IMR-90 (cell line): ENCODE measurements at regions not wholly inside any gene's neighbourhood (a gene's known extent, or its start where the extent isn't known, plus 50 kb on each side); places are given as distances from the start of the nearest gene placed in this dataset.

Experiments
- ATAC-seq: fragments of 200-7000 bp; cut with Tn5 transposase; 2 replicates; pipeline ENCODE4 v1.9.1; 2020; ENCODE audit warnings: low read depth, mild to moderate bottlenecking, moderate library complexity
- BruUV-seq: library from RNA; stranded (reverse); fragments of 400-500 nt; replicated peaks from 2 replicates; lab custom pipeline; 2021; lab: Mats Ljungman, UMichigan
- CTCF ChIA-PET: fragments of 300-600 bp; formaldehyde crosslinking; extraction: SDS; loops from one replicate; lab custom pipeline; 2021; ENCODE audit warnings: antibody characterized with exemption; lab: Yijun Ruan, JAX
- POLR2A ChIA-PET: fragments of 300-600 bp; sonication (Branson Sonifier 250); formaldehyde crosslinking; loops from one replicate; lab custom pipeline; 2022; ENCODE audit warnings: antibody characterized with exemption; ENCODE audit not compliant: unreplicated experiment; lab: Charles Lee
- DNase-seq: peaks from one replicate; pipeline ENCODE4 v3.0.0; 2013
- H2AFZ ChIP-seq: replicated peaks from 2 replicates; pipeline ENCODE3; 2013; ENCODE audit warnings: low read length, mild to moderate bottlenecking; ENCODE audit not compliant: poor library complexity
- H2AK5ac ChIP-seq: 2 replicates; pipeline ENCODE4 v1.6.1; 2013; ENCODE audit warnings: low read depth, low read length, inconsistent platforms
- H2AK9ac ChIP-seq: replicated peaks from 2 replicates; pipeline ENCODE3; 2013; ENCODE audit warnings: mild to moderate bottlenecking, low read depth, low read length, moderate library complexity; ENCODE audit not compliant: poor library complexity
- H2BK120ac ChIP-seq: 2 replicates; pipeline ENCODE4 v1.6.1; 2013; ENCODE audit warnings: low read depth, low read length, inconsistent platforms
- H2BK15ac ChIP-seq: 3 replicates; pipeline ENCODE4 v1.6.1; 2013; ENCODE audit warnings: low read depth, low read length, inconsistent platforms
- H2BK20ac ChIP-seq: 2 replicates; pipeline ENCODE4 v1.6.1; 2013; ENCODE audit warnings: low read depth, mild to moderate bottlenecking, inconsistent platforms, low read length, moderate library complexity
- H2BK5ac ChIP-seq: 2 replicates; pipeline ENCODE4 v1.6.1; 2013; ENCODE audit warnings: mild to moderate bottlenecking, low read depth, low read length, inconsistent platforms; ENCODE audit not compliant: poor library complexity, severe bottlenecking
- H3K14ac ChIP-seq: replicated peaks from 2 replicates; pipeline ENCODE4 v1.6.1; 2013; ENCODE audit warnings: low read depth, low read length, inconsistent platforms
- H3K18ac ChIP-seq: 2 replicates; pipeline ENCODE4 v1.6.1; 2013; ENCODE audit warnings: low read depth, low read length, control low read depth
- H3K23ac ChIP-seq: 2 replicates; pipeline ENCODE4 v1.6.1; 2013; ENCODE audit warnings: low read depth, low read length, inconsistent platforms
- H3K27ac ChIP-seq: 2 replicates; pipeline ENCODE4 v1.5.1; 2013; ENCODE audit warnings: mild to moderate bottlenecking, control low read depth, low read length; ENCODE audit not compliant: insufficient read depth
- H3K27me3 ChIP-seq: 2 replicates; pipeline ENCODE4 v1.6.1; 2013; ENCODE audit warnings: low read length; ENCODE audit not compliant: control insufficient read depth, insufficient read depth
- H3K36me3 ChIP-seq: 2 replicates; pipeline ENCODE4 v1.6.1; 2013; ENCODE audit warnings: low read length, mixed read lengths; ENCODE audit not compliant: control insufficient read depth, insufficient read depth
- H3K4ac ChIP-seq: 2 replicates; pipeline ENCODE4 v1.6.1; 2013; ENCODE audit warnings: low read depth, low read length, inconsistent platforms
- H3K4me1 ChIP-seq: 2 replicates; pipeline ENCODE4 v1.6.1; 2013; ENCODE audit warnings: low read length, mixed read lengths; ENCODE audit not compliant: control insufficient read depth, insufficient read depth
- H3K4me2 ChIP-seq: 2 replicates; pipeline ENCODE4 v1.6.1; 2013; ENCODE audit warnings: low read depth, mild to moderate bottlenecking, control low read depth, low read length, moderate library complexity
- H3K4me3 ChIP-seq: 2 replicates; pipeline ENCODE4 v1.5.1; 2013; ENCODE audit warnings: low read depth, mild to moderate bottlenecking, control low read depth, low read length, moderate library complexity; ENCODE audit not compliant: insufficient read depth
- H3K56ac ChIP-seq: 2 replicates; pipeline ENCODE4 v1.6.1; 2013; ENCODE audit warnings: low read length, inconsistent platforms; ENCODE audit not compliant: insufficient read depth; ENCODE audit errors: extremely low read depth
- H3K79me1 ChIP-seq, 2 experiments: 2 replicates each; pipeline ENCODE4 v1.6.1; 2013; ENCODE audit warnings: low read length in 2 of 2, inconsistent platforms in 1 of 2, low read depth in 1 of 2
- H3K9ac ChIP-seq: 2 replicates; pipeline ENCODE4 v1.6.1; 2013; ENCODE audit warnings: low read depth, low read length, control low read depth
- H3K9me1 ChIP-seq: 2 replicates; pipeline ENCODE4 v1.6.1; 2013; ENCODE audit warnings: low read length, inconsistent platforms; ENCODE audit not compliant: insufficient read depth
- H3K9me3 ChIP-seq: 2 replicates; pipeline ENCODE4 v1.6.1; 2013; ENCODE audit warnings: low read length; ENCODE audit not compliant: control insufficient read depth, insufficient read depth
- H4K20me1 ChIP-seq: 2 replicates; pipeline ENCODE4 v1.6.1; 2013; ENCODE audit warnings: low read length, inconsistent platforms; ENCODE audit not compliant: insufficient read depth
- H4K5ac ChIP-seq: 2 replicates; pipeline ENCODE4 v1.6.1; 2013; ENCODE audit warnings: mild to moderate bottlenecking, low read depth, low read length, control low read depth
- H4K8ac ChIP-seq, 2 experiments: 2 replicates each; pipeline ENCODE4 v1.6.1; 2013; ENCODE audit warnings: low read depth in 2 of 2, low read length in 2 of 2, control low read depth in 1 of 2, inconsistent platforms in 1 of 2
- H4K91ac ChIP-seq: 2 replicates; pipeline ENCODE4 v1.6.1; 2013; ENCODE audit warnings: low read depth, low read length, inconsistent platforms; ENCODE audit not compliant: insufficient read depth
- BHLHE40 ChIP-seq: fragments of 150-350 bp; IDR thresholded peaks from 2 replicates; pipeline ENCODE4 v1.6.1; 2016; ENCODE audit warnings: mild to moderate bottlenecking, low read depth, low read length
- CEBPB ChIP-seq: IDR thresholded peaks from 2 replicates; pipeline ENCODE4 v1.6.1; 2012; ENCODE audit warnings: low read depth, low read length, improper control_type of control experiment
- CHD1 ChIP-seq: IDR thresholded peaks from 2 replicates; pipeline ENCODE4 v1.6.1; 2012; ENCODE audit warnings: low read depth, low read length, improper control_type of control experiment
- CTCF ChIP-seq: conservative IDR thresholded peaks from 2 replicates; pipeline ENCODE4 v1.5.1; 2012; ENCODE audit warnings: mild to moderate bottlenecking, low read depth, low read length, improper control_type of control experiment
- ELK1 ChIP-seq: fragments of 150-350 bp; IDR thresholded peaks from 2 replicates; pipeline ENCODE4 v1.6.1; 2016; ENCODE audit warnings: low read depth, mild to moderate bottlenecking, low read length, moderate library complexity, borderline replicate concordance
- FOS ChIP-seq: fragments of 150-350 bp; IDR thresholded peaks from 2 replicates; pipeline ENCODE4 v1.6.1; 2016; ENCODE audit warnings: low read depth, low read length
- MAFK ChIP-seq: IDR thresholded peaks from 2 replicates; pipeline ENCODE4 v1.6.1; 2012; ENCODE audit warnings: low read depth, low read length, improper control_type of control experiment
- MAZ ChIP-seq: IDR thresholded peaks from 2 replicates; pipeline ENCODE4 v1.6.1; 2012; ENCODE audit warnings: low read depth, mild to moderate bottlenecking, low read length, improper control_type of control experiment, moderate library complexity, borderline replicate concordance
- MXI1 ChIP-seq: IDR thresholded peaks from 2 replicates; pipeline ENCODE4 v1.6.1; 2012; ENCODE audit warnings: low read depth, mild to moderate bottlenecking, low read length, moderate library complexity, borderline replicate concordance
- NFE2L2 ChIP-seq: fragments of 150-350 bp; IDR thresholded peaks from 2 replicates; pipeline ENCODE4 v1.6.1; 2016; ENCODE audit warnings: low read depth, mild to moderate bottlenecking, low read length
- POLR2A ChIP-seq: IDR thresholded peaks from 2 replicates; pipeline ENCODE4 v1.6.1; 2012; ENCODE audit warnings: mild to moderate bottlenecking, low read depth, low read length
- RAD21 ChIP-seq: IDR thresholded peaks from 2 replicates; pipeline ENCODE4 v1.6.1; 2012; ENCODE audit warnings: low read length, improper control_type of control experiment
- USF2 ChIP-seq: fragments of 150-350 bp; IDR thresholded peaks from 2 replicates; pipeline ENCODE4 v1.6.1; 2017; ENCODE audit warnings: mild to moderate bottlenecking, antibody characterized with exemption, low read length, low read depth
- WGBS, 2 experiments: methylation state at CpG; one replicate each; pipeline versions ENCODE4 v1.1.5 to v1.1.7; 2013; ENCODE audit warnings: missing lambda C conversion rate in 2 of 2; ENCODE audit not compliant: insufficient read length in 1 of 2; ENCODE audit errors: extremely low coverage in 2 of 2; 5-methylcytosine and 5-hydroxymethylcytosine counted together
- dilution Hi-C: fragments of 300-500 bp; cut with HindIII; formaldehyde crosslinking; loops from one replicate; pipeline ENCODE4 v1.14.3; 2018; ENCODE audit warnings: low sequenced_read_pairs; ENCODE audit not compliant: unreplicated experiment
- in situ Hi-C: fragments of 300-500 bp; cut with MboI; formaldehyde crosslinking; loops from 3 replicates; pipeline ENCODE4 v1.14.3; 2019; ENCODE audit warnings: low sequenced_read_pairs, inconsistent platforms, mixed read lengths
- intact Hi-C: fragments of 100-400 bp; cut with micrococcal nuclease; formaldehyde crosslinking; loops from 2 replicates; pipeline ENCODE4 v1.10.0; 2022

- Histone ChIP-seq H2BK15ac (no peak overlapping the region), H3K27me3 (peaks cover 3% of the 10 kb centered on the region), H3K9me1 (no peaks in the 10 kb centered on the region), H3K56ac (no peak overlapping the region), H4K5ac (no peak overlapping the region), H3K4me2 (no peak overlapping the region), H3K4me1 (no peaks in the 10 kb centered on the region), H3K9ac (no peak overlapping the region), H2AK5ac (no peak overlapping the region), H3K9me3 (no peaks in the 10 kb centered on the region), H3K4me3 (no peak overlapping the region), H4K8ac (no peak overlapping the region), H4K91ac (no peak overlapping the region), H3K23ac (no peak overlapping the region), H2AFZ (no peak overlapping the region), H3K18ac (no peak overlapping the region), H3K4ac (no peak overlapping the region), H3K27ac (no peak overlapping the region), H2AK9ac (no peak overlapping the region), H2BK5ac (no peak overlapping the region), H2BK120ac (no peak overlapping the region), H4K20me1 (no peaks in the 10 kb centered on the region), H3K36me3 (no peaks in the 10 kb centered on the region), H3K79me1 (no peaks in the 10 kb centered on the region), H2BK20ac (no peak overlapping the region), H3K14ac (no peak overlapping the region)
- TF ChIP-seq CTCF: no peak
- no peak for TF ChIP-seq USF2
- no peak for TF ChIP-seq POLR2A
- no peak for TF ChIP-seq CEBPB
- no peak for TF ChIP-seq FOS
- no peak for TF ChIP-seq BHLHE40
- TF ChIP-seq MAZ: no peak
- TF ChIP-seq MXI1: no peak
- TF ChIP-seq CHD1: no peak
- TF ChIP-seq MAFK: no peak
- TF ChIP-seq ELK1: no peak
- no peak for TF ChIP-seq NFE2L2
- TF ChIP-seq RAD21: no peak
- no peak for DNase-seq
- no peak for ATAC-seq
- dilution Hi-C loops (no loop called here), intact Hi-C loops (no loop called here), in situ Hi-C loops (no loop called here)
- no CpG with 5 or more reads among the region's 4 CpGs for WGBS, 2 experiments
- ChIA-PET POLR2A (no interaction called here), CTCF (no interaction called here)
- no TSS peak for BruUV-seq
Measured at GRCh38 chr10:62710182-62710581, 94.3 kb upstream of the ADO start.
